A549 (cell line): ENCODE measurements at regions not wholly inside any gene's neighbourhood (a gene's known extent, or its start where the extent isn't known, plus 50 kb on each side); places are given as distances from the start of the nearest gene placed in this dataset.

Experiments
- ATAC-seq, 2 experiments: fragments of 200-7000 bp in 1 of 2; fragments of >200 bp in 1 of 2; cut with Nextera tagmentation in 1 of 2; cut with Tn5 transposase in 1 of 2; 3 replicates each; pipeline versions ENCODE4 v1.8.0 to v1.9.1; 2018 to 2020; ENCODE audit warnings: mild to moderate bottlenecking in 1 of 2, moderate library complexity in 1 of 2
- CTCF ChIA-PET: fragments of 300-600 bp; sonication (Branson Sonifier 250); formaldehyde crosslinking; extraction: SDS; loops from one replicate; lab custom pipeline; 2021; ENCODE audit warnings: antibody characterized with exemption, inconsistent platforms; lab: Yijun Ruan, JAX
- POLR2A ChIA-PET: fragments of 350-600 bp; formaldehyde crosslinking; extraction: SDS; loops from one replicate; lab custom pipeline; 2021; ENCODE audit warnings: antibody characterized with exemption, inconsistent platforms; lab: Yijun Ruan, JAX
- DNase-seq, 2 experiments: peaks; one replicate each; pipeline versions ENCODE4 v3.0.0 to v3.0.0-alpha.2; 2011 to 2016; ENCODE audit warnings: low read depth in 1 of 2, low spot score in 1 of 2
- FAIRE-seq: peaks from 2 replicates; lab custom pipeline; 2011; peaks lifted over from hg19 to GRCh38; lab: Jason Lieb, UNC
- H3K27ac ChIP-seq, 2 experiments: fragments of >200 bp; sonication (Bioruptor Twin); formaldehyde crosslinking; 3 replicates each; pipeline ENCODE4 v1.5.1; 2016 to 2017
- H3K4me1 ChIP-seq: fragments of >200 bp; sonication (Bioruptor Twin); formaldehyde crosslinking; 3 replicates; pipeline ENCODE4 v1.6.1; 2016
- H3K4me2 ChIP-seq: fragments of >200 bp; sonication (Bioruptor Twin); formaldehyde crosslinking; 3 replicates; pipeline ENCODE4 v1.6.1; 2016
- H3K4me3 ChIP-seq: fragments of >200 bp; sonication (Bioruptor Twin); formaldehyde crosslinking; 3 replicates; pipeline ENCODE4 v1.5.1; 2016
- H3K9me3 ChIP-seq: fragments of >200 bp; sonication (Bioruptor Twin); formaldehyde crosslinking; 3 replicates; pipeline ENCODE4 v1.6.1; 2016
- BCL3 ChIP-seq: fragments of >200 bp; sonication (Bioruptor Twin); formaldehyde crosslinking; IDR thresholded peaks from 3 replicates; pipeline ENCODE4 v1.6.1; 2016
- CEBPB ChIP-seq, 2 experiments: fragments of >200 bp in 1 of 2; sonication (Bioruptor Twin) in 1 of 2; formaldehyde crosslinking in 1 of 2; IDR thresholded peaks; 2 replicates each; pipeline ENCODE4 v1.6.1; 2012 to 2016
- CHD2 ChIP-seq: fragments of 150-350 bp; IDR thresholded peaks from 2 replicates; pipeline ENCODE4 v1.6.1; 2014; ENCODE audit warnings: low read length; ENCODE audit not compliant: partially characterized antibody
- ELK1 ChIP-seq: fragments of 150-350 bp; IDR thresholded peaks from 2 replicates; pipeline ENCODE4 v1.6.1; 2014; ENCODE audit warnings: low read depth, mild to moderate bottlenecking, low read length
- EP300 ChIP-seq, 2 experiments: fragments of >200 bp; sonication (Bioruptor Twin); formaldehyde crosslinking; IDR thresholded peaks; 2 replicates in 1 of 2; 3 replicates in 1 of 2; pipeline ENCODE4 v1.6.1; 2016 to 2017
- FOSL2 ChIP-seq, 2 experiments: fragments of 450-650 bp in 1 of 2; fragments of >200 bp in 1 of 2; sonication (Bioruptor Twin) in 1 of 2; formaldehyde crosslinking; IDR thresholded peaks; 2 replicates each; pipeline versions ENCODE4 v1.5.0 to v1.6.1; 2016 to 2020; ENCODE audit warnings: mild to moderate bottlenecking in 1 of 2, moderate library complexity in 1 of 2
- FOXS1 ChIP-seq: fragments of 250-450 bp; sonication (Bioruptor Pico); IDR thresholded peaks from 2 replicates; pipeline ENCODE4 v1.5.0; 2020; ENCODE audit warnings: mild to moderate bottlenecking, moderate library complexity
- GATA3 ChIP-seq: IDR thresholded peaks from 2 replicates; pipeline ENCODE4 v1.6.1; 2012; ENCODE audit warnings: borderline replicate concordance
- HEYL ChIP-seq: fragments of 250-450 bp; sonication (Bioruptor Pico); IDR thresholded peaks from 2 replicates; pipeline ENCODE4 v1.8.0; 2021; ENCODE audit warnings: mild to moderate bottlenecking, moderate library complexity
- HOXB13 ChIP-seq: fragments of 250-450 bp; sonication (Bioruptor Pico); IDR thresholded peaks from 2 replicates; pipeline ENCODE4 v1.5.0; 2020; ENCODE audit warnings: low read depth, mild to moderate bottlenecking, moderate library complexity
- JUNB ChIP-seq: fragments of >200 bp; sonication (Bioruptor Twin); formaldehyde crosslinking; IDR thresholded peaks from 2 replicates; pipeline ENCODE4 v1.6.1; 2016
- MAFK ChIP-seq: fragments of 450-650 bp; IDR thresholded peaks from 2 replicates; pipeline ENCODE4 v1.6.1; 2014; ENCODE audit not compliant: partially characterized antibody
- NFE2L2 ChIP-seq: fragments of 150-350 bp; conservative IDR thresholded peaks from 2 replicates; pipeline ENCODE4 v1.6.1; 2014; ENCODE audit warnings: low read length
- POLR2A ChIP-seq: IDR thresholded peaks from 2 replicates; pipeline ENCODE4 v1.6.1; 2012; ENCODE audit warnings: mild to moderate bottlenecking, low read length
- POLR2AphosphoS2 ChIP-seq: conservative IDR thresholded peaks from 2 replicates; pipeline ENCODE4 v1.6.1; 2012; ENCODE audit warnings: low read length, improper control_type of control experiment, inconsistent platforms
- RCOR1 ChIP-seq: fragments of 150-350 bp; IDR thresholded peaks from 2 replicates; pipeline ENCODE4 v1.6.1; 2014; ENCODE audit warnings: antibody characterized with exemption, low read length, low read depth
- REST ChIP-seq: fragments of 200-600 bp; sonication (generic); IDR thresholded peaks from 2 replicates; pipeline ENCODE4 v1.6.1; 2016; ENCODE audit warnings: antibody characterized with exemption, mild to moderate bottlenecking, moderate library complexity
- TFCP2L1 ChIP-seq: fragments of 250-450 bp; sonication (Bioruptor Pico); IDR thresholded peaks from 2 replicates; pipeline ENCODE4 v1.5.0; 2021; ENCODE audit warnings: mild to moderate bottlenecking
- USF2 ChIP-seq: fragments of 450-650 bp; IDR thresholded peaks from 2 replicates; pipeline ENCODE4 v1.6.1; 2014; ENCODE audit warnings: antibody characterized with exemption
- ZC3H11A ChIP-seq: fragments of 450-650 bp; IDR thresholded peaks from 2 replicates; pipeline ENCODE4 v1.6.1; 2014; ENCODE audit warnings: antibody characterized with exemption, mild to moderate bottlenecking
- ZFP36 ChIP-seq: fragments of 450-650 bp; IDR thresholded peaks from 2 replicates; pipeline ENCODE4 v1.6.1; 2014; ENCODE audit warnings: borderline replicate concordance; ENCODE audit not compliant: partially characterized antibody
- ZNF302 ChIP-seq: fragments of 250-450 bp; sonication (Bioruptor Pico); IDR thresholded peaks from 2 replicates; pipeline ENCODE4 v1.9.0; 2021; ENCODE audit warnings: inconsistent platforms, mild to moderate bottlenecking, moderate library complexity
- ZSCAN20 ChIP-seq: fragments of 250-450 bp; sonication (Bioruptor Pico); IDR thresholded peaks from 2 replicates; pipeline ENCODE4 v1.8.0; 2022; ENCODE audit warnings: mild to moderate bottlenecking, moderate library complexity
- WGBS: methylation state at CpG from one replicate; pipeline ENCODE4 v1.1.6; 2017; ENCODE audit errors: missing lambda C conversion rate; 5-methylcytosine and 5-hydroxymethylcytosine counted together
- TF ChIP-seq, protein P1 (sequence below): fragments of >200 bp; sonication (Bioruptor Twin); formaldehyde crosslinking; IDR thresholded peaks from 2 replicates; pipeline ENCODE4 v1.6.1; 2016

GRCh38 chr7:12851142-12851541 lies 163.7 kb downstream of the ARL4A start:
- ChIA-PET POLR2A (no interaction called here), CTCF (interaction anchor here (2.8 kb wide), 1 partner anchor 164 kb away, joined by 13 read pairs; the partner anchor contains the start of gene ARL4A)
- FAIRE-seq: no peak
- H3K4me2 ChIP-seq: no peak overlapping the region
- no peak for DNase-seq
- H3K27ac ChIP-seq: peak overlapping the region in 1 of 2 experiments; percentile 15; a peak in 1 of 6 replicates
- ATAC-seq: no peak
- peaks cover 9% of the 10 kb centered on the region; the same call in 2 of the 3 replicates for H3K4me1 ChIP-seq
- peaks cover 5% of the 10 kb centered on the region; the same call in 1 of the 3 replicates for H3K9me3 ChIP-seq
- H3K4me3 ChIP-seq: no peak overlapping the region
- TF ChIP-seq POLR2AphosphoS2 (no peak), GATA3 (no peak), POLR2A (no peak), ZC3H11A (no peak), FOXS1 (CRISPR knock-in tag) (no peak), TFCP2L1 (CRISPR knock-in tag) (no peak), FOSL2 (IDR thresholded peaks at IDR 0.05) (no peak), FOSL2 (CRISPR knock-in tag; IDR thresholded peaks at IDR 0.05) (no peak), CEBPB (IDR thresholded peaks at IDR 0.05) (no peak), HEYL (CRISPR knock-in tag) (no peak), HOXB13 (CRISPR knock-in tag) (no peak), ELK1 (no peak)
- 74% methylated on average over 3 of the region's 3 CpGs for WGBS

DNA sequence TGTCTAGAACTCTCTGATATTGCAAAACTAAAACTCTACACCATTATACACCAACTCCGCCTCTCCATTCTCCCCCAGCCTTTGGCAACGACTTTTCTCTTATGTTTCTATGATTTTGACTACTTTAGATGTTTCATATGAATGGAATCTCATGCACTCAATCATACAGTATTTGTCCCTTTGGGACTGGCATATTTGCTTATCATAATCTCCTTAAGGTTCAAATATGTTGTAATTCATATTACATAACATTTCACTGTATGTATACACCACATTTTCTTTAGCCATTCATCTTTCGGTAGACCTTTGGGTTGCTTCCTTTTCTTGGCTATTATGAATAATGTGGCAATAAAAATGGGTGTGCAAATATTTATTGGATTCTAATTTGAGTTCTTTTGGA lies 164.4 kb downstream of the ARL4A start:
- FAIRE-seq (peak; percentile 13), DNase-seq (peak in 1 of 2 experiments; percentile 19), ATAC-seq (peak in 1 of 2 experiments; percentile 50; a peak in 2 of 6 replicates)
- Histone ChIP-seq H3K4me3 (no peak overlapping the region), H3K27ac (no peak overlapping the region), H3K4me2 (peak overlapping the region; percentile 12; the same call in 1 of the 3 replicates), H3K9me3 (peaks cover under 1% of the 10 kb centered on the region; the same call in 1 of the 3 replicates), H3K4me1 (peaks cover 9% of the 10 kb centered on the region; the same call in 2 of the 3 replicates)
- POLR2A ChIA-PET: no interaction called here
- TF ChIP-seq FOSL2 (IDR thresholded peaks at IDR 0.05): no peak
- TF ChIP-seq FOSL2 (CRISPR knock-in tag; IDR thresholded peaks at IDR 0.05): peak; percentile 43; the same call in 1 of the 2 replicates
- no peak for TF ChIP-seq REST
- TF ChIP-seq CEBPB (IDR thresholded peaks at IDR 0.05): peak; percentile 57 to 69; a peak in 2 of 4 replicates
- peak; percentile 39 for TF ChIP-seq JUNB
- TF ChIP-seq GATA3: peak; percentile 32; the same call in 1 of the 2 replicates
- TF ChIP-seq, all 56 proteins: peak for 4
- 48% methylated on average over 3 of the region's 3 CpGs for WGBS
- CTCF ChIA-PET: no interaction called here

DNA sequence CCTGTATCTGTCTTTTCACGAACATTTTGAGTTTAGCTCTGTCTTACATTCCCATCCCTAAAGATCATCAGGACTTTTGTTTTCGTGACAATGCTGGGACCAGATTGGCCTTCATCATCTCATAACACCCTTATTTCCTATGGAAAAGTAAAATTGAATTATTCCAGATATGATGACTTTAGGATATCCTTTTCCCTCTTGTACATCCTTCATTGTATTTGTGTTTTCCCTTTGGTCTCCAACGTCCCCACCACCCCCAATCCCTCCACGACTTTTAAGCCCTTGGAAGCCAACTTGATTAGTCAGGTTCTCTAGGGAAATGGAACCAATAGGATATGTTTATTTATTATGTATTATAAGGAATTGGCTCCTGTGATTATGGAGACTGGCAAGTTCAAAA lies 167.6 kb downstream of the ARL4A start:
- ATAC-seq: no peak

More for the DNA sequence above, 167.6 kb downstream of the ARL4A start:
- no peaks in the 10 kb centered on the region for H3K9me3 ChIP-seq
- ChIA-PET CTCF (no interaction called here), POLR2A (no interaction called here)
- WGBS: 78% methylated on average over 4 of the region's 4 CpGs
- TF ChIP-seq EP300 (IDR thresholded peaks at IDR 0.05) (no peak), CHD2 (no peak), ZFP36 (no peak), NFE2L2 (no peak), JUNB (no peak), RCOR1 (no peak), ZSCAN20 (CRISPR knock-in tag) (no peak), ZNF302 (CRISPR knock-in tag) (no peak), FOSL2 (IDR thresholded peaks at IDR 0.05) (no peak), FOSL2 (CRISPR knock-in tag; IDR thresholded peaks at IDR 0.05) (no peak), MAFK (no peak), USF2 (no peak), BCL3 (no peak), CEBPB (IDR thresholded peaks at IDR 0.05) (no peak)
- TF ChIP-seq, protein P1, sequence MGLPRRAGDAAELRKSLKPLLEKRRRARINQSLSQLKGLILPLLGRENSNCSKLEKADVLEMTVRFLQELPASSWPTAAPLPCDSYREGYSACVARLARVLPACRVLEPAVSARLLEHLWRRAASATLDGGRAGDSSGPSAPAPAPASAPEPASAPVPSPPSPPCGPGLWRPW: no peak
- H3K27ac ChIP-seq: no peak overlapping the region
- FAIRE-seq: no peak
- no peak for DNase-seq
- H3K4me3 ChIP-seq: no peak overlapping the region
- peaks cover 9% of the 10 kb centered on the region; the same call in 2 of the 3 replicates for H3K4me1 ChIP-seq
- no peak overlapping the region for H3K4me2 ChIP-seq
